Uterus (tissue), 3 donors: ENCODE measurements at regions not wholly inside any gene's neighbourhood (a gene's known extent, or its start where the extent isn't known, plus 50 kb on each side); places are given as distances from the start of the nearest gene placed in this dataset.

Experiments
- DNase-seq, 2 donors: peaks; one replicate each; pipeline ENCODE4 v3.0.0-alpha.2; 2019 to 2020
- H3K27ac ChIP-seq, 2 donors: fragments of 200-600 bp; sonication (generic); 1 replicate in 1 of 2; 2 replicates in 1 of 2; pipeline ENCODE4 v1.5.1; 2016 to 2018
- H3K27me3 ChIP-seq, 2 donors: fragments of 200-600 bp; sonication (generic); one replicate each; pipeline ENCODE4 v1.5.1; 2018 to 2019; ENCODE audit warnings: control low read depth in 1 of 2
- H3K36me3 ChIP-seq, 2 donors: fragments of 200-600 bp; sonication (generic); one replicate each; pipeline ENCODE4 v1.5.1; 2019; ENCODE audit warnings: control low read depth in 1 of 2
- H3K4me1 ChIP-seq, 2 donors: fragments of 200-600 bp; sonication (generic); one replicate each; pipeline ENCODE4 v1.5.1; 2018 to 2019; ENCODE audit warnings: control low read depth in 1 of 2
- H3K4me3 ChIP-seq, 2 donors: fragments of 200-600 bp; sonication (generic); 1 replicate in 1 of 2; 2 replicates in 1 of 2; pipeline ENCODE4 v1.5.1; 2018 to 2019; ENCODE audit warnings: mild to moderate bottlenecking in 1 of 2
- H3K9me3 ChIP-seq, 2 donors: fragments of 200-600 bp; sonication (generic); one replicate each; pipeline ENCODE4 v1.5.1; 2019; ENCODE audit warnings: control low read depth in 1 of 2
- CTCF ChIP-seq, 4 experiments: fragments of 200-600 bp in 2 of 4; fragments of 450-650 bp in 2 of 4; sonication (generic) in 2 of 4; IDR thresholded peaks; one replicate each; pipeline ENCODE4 v1.5.1; 2016 to 2019; ENCODE audit warnings: antibody characterized with exemption in 4 of 4, mild to moderate bottlenecking in 2 of 4, moderate library complexity in 1 of 4
- POLR2A ChIP-seq, 2 donors: fragments of 450-650 bp; IDR thresholded peaks; one replicate each; pipeline ENCODE4 v1.6.1; 2016; ENCODE audit warnings: antibody characterized with exemption in 2 of 2, mild to moderate bottlenecking in 1 of 2, moderate library complexity in 1 of 2
- intact Hi-C: fragments of 100-400 bp; cut with DNase I; formaldehyde crosslinking; loops from one replicate; pipeline ENCODE4 v1.15.1; 2023; ENCODE audit warnings: low total_unique reads
- donor health status: DM: yes; HTN: yes; CAD: no.

GRCh38 chr15:97597801-97598200 lies 362.7 kb upstream of the ARRDC4 start:
- H3K4me1 ChIP-seq, result no peaks in the 10 kb centered on the region
- H3K4me3 ChIP-seq, result no peak overlapping the region
- H3K36me3 ChIP-seq, result no peaks in the 10 kb centered on the region
- DNase-seq, result no peak
- no peaks in the 10 kb centered on the region for H3K27me3 ChIP-seq
- no peaks in the 10 kb centered on the region for H3K9me3 ChIP-seq
- no peak overlapping the region for H3K27ac ChIP-seq
- intact Hi-C loops, result loop anchor here (10.0 kb wide), 1 partner anchor 63 kb away; no protein-coding TSS in a partner anchor
- TF ChIP-seq POLR2A (IDR thresholded peaks at IDR 0.05), result no peak
- no peak for TF ChIP-seq CTCF (IDR thresholded peaks at IDR 0.05)

GRCh38 chr15:97598353-97598798 lies 362.1 kb upstream of the ARRDC4 start:
- TF ChIP-seq POLR2A (IDR thresholded peaks at IDR 0.05), result no peak
- no peak for TF ChIP-seq CTCF (IDR thresholded peaks at IDR 0.05)
- intact Hi-C loops, result loop anchor here (10.0 kb wide), 1 partner anchor 64 kb away; no protein-coding TSS in a partner anchor
- DNase-seq, result no peak

GRCh38 chr15:97600190-97600589 lies 360.3 kb upstream of the ARRDC4 start:
- no peak for TF ChIP-seq CTCF (IDR thresholded peaks at IDR 0.05)
- no peak for TF ChIP-seq POLR2A (IDR thresholded peaks at IDR 0.05)
- Histone ChIP-seq H3K9me3 (no peaks in the 10 kb centered on the region), H3K4me3 (no peak overlapping the region), H3K4me1 (no peaks in the 10 kb centered on the region), H3K36me3 (no peaks in the 10 kb centered on the region), H3K27me3 (no peaks in the 10 kb centered on the region), H3K27ac (no peak overlapping the region)
- intact Hi-C loops, result no loop called here
- DNase-seq, result no peak

More at GRCh38 chr15:97598353-97598798, 362.1 kb upstream of the ARRDC4 start:
- H3K9me3 ChIP-seq, result no peaks in the 10 kb centered on the region
- no peak overlapping the region for H3K4me3 ChIP-seq
- no peaks in the 10 kb centered on the region for H3K27me3 ChIP-seq
- no peak overlapping the region for H3K27ac ChIP-seq
- no peaks in the 10 kb centered on the region for H3K4me1 ChIP-seq
- H3K36me3 ChIP-seq, result no peaks in the 10 kb centered on the region

GRCh38 chr15:97604677-97605076 lies 355.8 kb upstream of the ARRDC4 start:
- H3K36me3 ChIP-seq, result no peaks in the 10 kb centered on the region
- no peak overlapping the region for H3K27ac ChIP-seq
- H3K4me1 ChIP-seq, result no peaks in the 10 kb centered on the region
- no peaks in the 10 kb centered on the region for H3K27me3 ChIP-seq
- no peak overlapping the region for H3K4me3 ChIP-seq
- no peak for TF ChIP-seq POLR2A (IDR thresholded peaks at IDR 0.05)
- TF ChIP-seq CTCF (IDR thresholded peaks at IDR 0.05), result no peak
- DNase-seq, result no peak
- no peaks in the 10 kb centered on the region for H3K9me3 ChIP-seq
- intact Hi-C loops, result no loop called here

GRCh38 chr15:97615114-97615513 lies 345.4 kb upstream of the ARRDC4 start:
- intact Hi-C loops, result no loop called here
- no peak for DNase-seq
- Histone ChIP-seq H3K27ac (no peak overlapping the region), H3K4me3 (no peak overlapping the region), H3K36me3 (no peaks in the 10 kb centered on the region), H3K27me3 (no peaks in the 10 kb centered on the region), H3K4me1 (no peaks in the 10 kb centered on the region), H3K9me3 (no peaks in the 10 kb centered on the region)
- no peak for TF ChIP-seq POLR2A (IDR thresholded peaks at IDR 0.05)
- no peak for TF ChIP-seq CTCF (IDR thresholded peaks at IDR 0.05)
